ENCODE measurements at regions not wholly inside any gene's neighbourhood (a gene's known extent, or its start where the extent isn't known, plus 50 kb on each side); places are given as distances from the start of the nearest gene placed in this dataset.

GRCh38 chr19:31089681-31090080, 259.6 kb downstream of the TSHZ3 start:
- in situ Hi-C loops (cut with HindIII; ENCODE audit: low pct_unique_long_range_greater_than_20kb, low sequenced_read_pairs), result no loop called here
- no peak for ATAC-seq
- Histone ChIP-seq H3K27me3 (ENCODE audit: control insufficient read depth, insufficient read depth, low read length) (no peaks in the 10 kb centered on the region), H3K36me3 (ENCODE audit: control insufficient read depth, insufficient read depth, low read length) (no peaks in the 10 kb centered on the region), H3K27ac (ENCODE audit: low read length) (no peak overlapping the region), H3K4me3 (ENCODE audit: low read depth in 2 of 2, low read length in 2 of 2) (no peak overlapping the region), H3K4me1 (ENCODE audit: control insufficient read depth, insufficient read depth, low read length) (no peaks in the 10 kb centered on the region), H3K9me3 (ENCODE audit: control insufficient read depth, insufficient read depth, low read depth, low read length) (no peaks in the 10 kb centered on the region)
- no peak for DNase-seq (ENCODE audit: low read depth, low spot score)
- ChIA-PET POLR2A (no interaction called here), CTCF (no interaction called here)
- BruUV-seq (replicated peaks), result no TSS peak
- intact Hi-C loops (cut with micrococcal nuclease; ENCODE audit: unreplicated experiment), result no loop called here
- TF ChIP-seq SIN3A (IDR thresholded peaks at IDR 0.05; ENCODE audit: borderline replicate concordance, insufficient read depth, low read depth, low read length), result no peak
- TF ChIP-seq TCF7L2 (IDR thresholded peaks at IDR 0.05; ENCODE audit: low read depth, low read length), result no peak
- no peak for TF ChIP-seq POLR2AphosphoS5 (IDR thresholded peaks at IDR 0.05; ENCODE audit: low read depth, low read length)
- no peak for TF ChIP-seq CTCF (IDR thresholded peaks at IDR 0.05)
- TF ChIP-seq, protein P1, sequence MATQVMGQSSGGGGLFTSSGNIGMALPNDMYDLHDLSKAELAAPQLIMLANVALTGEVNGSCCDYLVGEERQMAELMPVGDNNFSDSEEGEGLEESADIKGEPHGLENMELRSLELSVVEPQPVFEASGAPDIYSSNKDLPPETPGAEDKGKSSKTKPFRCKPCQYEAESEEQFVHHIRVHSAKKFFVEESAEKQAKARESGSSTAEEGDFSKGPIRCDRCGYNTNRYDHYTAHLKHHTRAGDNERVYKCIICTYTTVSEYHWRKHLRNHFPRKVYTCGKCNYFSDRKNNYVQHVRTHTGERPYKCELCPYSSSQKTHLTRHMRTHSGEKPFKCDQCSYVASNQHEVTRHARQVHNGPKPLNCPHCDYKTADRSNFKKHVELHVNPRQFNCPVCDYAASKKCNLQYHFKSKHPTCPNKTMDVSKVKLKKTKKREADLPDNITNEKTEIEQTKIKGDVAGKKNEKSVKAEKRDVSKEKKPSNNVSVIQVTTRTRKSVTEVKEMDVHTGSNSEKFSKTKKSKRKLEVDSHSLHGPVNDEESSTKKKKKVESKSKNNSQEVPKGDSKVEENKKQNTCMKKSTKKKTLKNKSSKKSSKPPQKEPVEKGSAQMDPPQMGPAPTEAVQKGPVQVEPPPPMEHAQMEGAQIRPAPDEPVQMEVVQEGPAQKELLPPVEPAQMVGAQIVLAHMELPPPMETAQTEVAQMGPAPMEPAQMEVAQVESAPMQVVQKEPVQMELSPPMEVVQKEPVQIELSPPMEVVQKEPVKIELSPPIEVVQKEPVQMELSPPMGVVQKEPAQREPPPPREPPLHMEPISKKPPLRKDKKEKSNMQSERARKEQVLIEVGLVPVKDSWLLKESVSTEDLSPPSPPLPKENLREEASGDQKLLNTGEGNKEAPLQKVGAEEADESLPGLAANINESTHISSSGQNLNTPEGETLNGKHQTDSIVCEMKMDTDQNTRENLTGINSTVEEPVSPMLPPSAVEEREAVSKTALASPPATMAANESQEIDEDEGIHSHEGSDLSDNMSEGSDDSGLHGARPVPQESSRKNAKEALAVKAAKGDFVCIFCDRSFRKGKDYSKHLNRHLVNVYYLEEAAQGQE (IDR thresholded peaks at IDR 0.05; ENCODE audit: insufficient read depth in 1 of 2, low read depth in 2 of 2, low read length in 1 of 2), result no peak

DNA sequence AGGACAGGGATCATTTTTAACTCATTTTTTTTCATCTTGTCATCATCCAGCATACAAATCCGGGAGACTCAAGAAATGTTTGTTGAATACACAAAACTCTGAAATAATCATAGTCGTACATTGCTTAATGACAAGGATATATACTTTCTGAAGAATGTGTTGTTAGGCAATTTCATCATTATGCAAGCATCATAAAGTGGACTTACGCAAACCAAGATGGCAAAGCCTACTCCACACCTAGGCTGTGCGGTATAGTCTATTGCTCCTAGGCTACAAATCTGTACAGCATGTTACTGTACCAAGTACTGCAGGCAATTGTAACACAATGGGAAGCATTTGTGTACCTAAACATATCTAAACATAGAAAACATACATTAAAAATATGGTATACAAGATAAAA, 264.1 kb downstream of the TSHZ3 start:
- no peaks in the 10 kb centered on the region for H3K9me3 ChIP-seq (ENCODE audit: control insufficient read depth, insufficient read depth, low read depth, low read length)
- H3K36me3 ChIP-seq (ENCODE audit: control insufficient read depth, insufficient read depth, low read length), result no peaks in the 10 kb centered on the region
- no peaks in the 10 kb centered on the region for H3K4me1 ChIP-seq (ENCODE audit: control insufficient read depth, insufficient read depth, low read length)
- BruUV-seq (replicated peaks), result no TSS peak
- intact Hi-C loops (cut with micrococcal nuclease; ENCODE audit: unreplicated experiment), result no loop called here
- no peak for DNase-seq (ENCODE audit: low read depth, low spot score)
- ATAC-seq, result no peak
- CTCF ChIA-PET, result no interaction called here
- in situ Hi-C loops (cut with HindIII; ENCODE audit: low pct_unique_long_range_greater_than_20kb, low sequenced_read_pairs), result no loop called here
- no peak for TF ChIP-seq TCF7L2 (IDR thresholded peaks at IDR 0.05; ENCODE audit: low read depth, low read length)
- TF ChIP-seq, protein P1 (IDR thresholded peaks at IDR 0.05; ENCODE audit: insufficient read depth in 1 of 2, low read depth in 2 of 2, low read length in 1 of 2), result no peak
- TF ChIP-seq SIN3A (IDR thresholded peaks at IDR 0.05; ENCODE audit: borderline replicate concordance, insufficient read depth, low read depth, low read length), result no peak
- no peak for TF ChIP-seq POLR2AphosphoS5 (IDR thresholded peaks at IDR 0.05; ENCODE audit: low read depth, low read length)
- no peak for TF ChIP-seq CTCF (IDR thresholded peaks at IDR 0.05)
- H3K27ac ChIP-seq (ENCODE audit: low read length), result no peak overlapping the region
- H3K4me3 ChIP-seq (ENCODE audit: low read depth in 2 of 2, low read length in 2 of 2), result no peak overlapping the region
- H3K27me3 ChIP-seq (ENCODE audit: control insufficient read depth, insufficient read depth, low read length), result no peaks in the 10 kb centered on the region
- POLR2A ChIA-PET, result no interaction called here

Measured in Panc1 (cell line).